ENCODE measurements at regions not wholly inside any gene's neighbourhood (a gene's known extent, or its start where the extent isn't known, plus 50 kb on each side); places are given as distances from the start of the nearest gene placed in this dataset.
A peak's percentile ranks its signal among the peaks of the same experiment; 100 is the strongest.

- DNase-seq (ENCODE audit: low read depth) = peak; percentile 79
Observed at GRCh38 chr1:192713921-192714320, 78.0 kb downstream of the RGS13 start.

- DNase-seq (ENCODE audit: low read depth) = peak; percentile 84
Observed at GRCh38 chr1:192724670-192725069, 84.2 kb upstream of the RGS2 start.

GRCh38 chr1:192726820-192727504 is 81.9 kb upstream of the RGS2 start:
- DNase-seq (ENCODE audit: low read depth) = no peak

- DNase-seq (ENCODE audit: low read depth) = no peak
Observed at GRCh38 chr1:192729500-192729899, 79.3 kb upstream of the RGS2 start.

- DNase-seq (ENCODE audit: low read depth) = no peak
Observed at GRCh38 chr1:192730198-192730597, 78.6 kb upstream of the RGS2 start.

GRCh38 chr1:192732787-192733186 is 76.1 kb upstream of the RGS2 start:
- peak; percentile 26 for DNase-seq (ENCODE audit: low read depth)

GRCh38 chr1:192735298-192735915 is 73.4 kb upstream of the RGS2 start:
- DNase-seq (ENCODE audit: low read depth) = no peak

- DNase-seq (ENCODE audit: low read depth) = no peak
Observed at GRCh38 chr1:192737306-192737705, 71.5 kb upstream of the RGS2 start.

GRCh38 chr1:192739476-192740184 is 69.2 kb upstream of the RGS2 start:
- DNase-seq (ENCODE audit: low read depth) = peak; percentile 33

GRCh38 chr1:192740214-192740613 is 68.6 kb upstream of the RGS2 start:
- DNase-seq (ENCODE audit: low read depth) = no peak

- no peak for DNase-seq (ENCODE audit: low read depth)
Observed at GRCh38 chr1:192741095-192741494, 67.7 kb upstream of the RGS2 start.

GRCh38 chr1:192747301-192747700 is 61.5 kb upstream of the RGS2 start:
- DNase-seq (ENCODE audit: low read depth) = peak; percentile 52

GRCh38 chr1:192747943-192748342 is 60.9 kb upstream of the RGS2 start:
- peak; percentile 58 for DNase-seq (ENCODE audit: low read depth)

GRCh38 chr1:192749349-192749748 is 59.5 kb upstream of the RGS2 start:
- no peak for DNase-seq (ENCODE audit: low read depth)

- DNase-seq (ENCODE audit: low read depth) = no peak
Observed at GRCh38 chr1:192751260-192751659, 57.6 kb upstream of the RGS2 start.

- no peak for DNase-seq (ENCODE audit: low read depth)
Observed at GRCh38 chr1:192756314-192756713, 52.5 kb upstream of the RGS2 start.

- DNase-seq (ENCODE audit: low read depth) = no peak
Observed at GRCh38 chr1:192756847-192757246, 52.0 kb upstream of the RGS2 start.

- no peak for DNase-seq (ENCODE audit: low read depth)
Observed at GRCh38 chr1:192758492-192758891, 50.3 kb upstream of the RGS2 start.
